BLaER1 treated with 17β-estradiol and CSF1 and Interleukin-3, amounts not matched to agents 10 nM and 100 nM (cell line): ENCODE measurements at regions not wholly inside any gene's neighbourhood (a gene's known extent, or its start where the extent isn't known, plus 50 kb on each side); places are given as distances from the start of the nearest gene placed in this dataset.
A peak's percentile ranks its signal among the peaks of the same experiment; 100 is the strongest.

Experiments
- H3K27ac ChIP-seq, 11 experiments: shearing (Covaris generic); formaldehyde crosslinking; 2 replicates each; pipeline ENCODE4 v1.8.1; 2022
- H3K27me3 ChIP-seq, 11 experiments: shearing (Covaris generic); formaldehyde crosslinking; 2 replicates each; pipeline ENCODE4 v1.8.1; 2022
- H3K36me3 ChIP-seq, 11 experiments: shearing (Covaris generic); formaldehyde crosslinking; 2 replicates each; pipeline ENCODE4 v1.8.1; 2022
- H3K4me1 ChIP-seq, 10 experiments: shearing (Covaris generic); formaldehyde crosslinking; 2 replicates each; pipeline ENCODE4 v1.8.1; 2022
- H3K4me2 ChIP-seq, 11 experiments: shearing (Covaris generic); formaldehyde crosslinking; 2 replicates each; pipeline ENCODE4 v1.8.1; 2022
- H3K4me3 ChIP-seq, 10 experiments: shearing (Covaris generic); formaldehyde crosslinking; 2 replicates each; pipeline ENCODE4 v1.8.1; 2022
- H3K9ac ChIP-seq, 11 experiments: shearing (Covaris generic); formaldehyde crosslinking; 2 replicates each; pipeline ENCODE4 v1.8.1; 2022
- H3K9me3 ChIP-seq, 11 experiments: shearing (Covaris generic); formaldehyde crosslinking; replicated peaks in 1 of 11; 2 replicates each; pipeline ENCODE4 v1.8.1; 2022
- H4K20me1 ChIP-seq, 11 experiments: shearing (Covaris generic); formaldehyde crosslinking; 2 replicates each; pipeline ENCODE4 v1.8.1; 2022
- Cebpa-rat ChIP-seq, 11 experiments: shearing (Covaris generic); IDR thresholded peaks; 2 replicates each; pipeline ENCODE4 v1.8.1; 2022

- Histone ChIP-seq H3K9ac (no peak overlapping the region), H3K4me3 (no peak overlapping the region), H3K27me3 (no peaks in the 10 kb centered on the region), H3K9me3 (no peaks in the 10 kb centered on the region; a peak in 1 of 22 replicates), H3K4me1 (peaks cover under 1 to 89% (median 19%) of the 10 kb centered on the region in 10 experiments; a peak in 14 of 20 replicates), H3K4me2 (peak overlapping the region in 2 of 11 experiments; percentile 10 to 15; a peak in 2 of 22 replicates), H3K27ac (no peak overlapping the region), H4K20me1 (no peaks in the 10 kb centered on the region), H3K36me3 (no peaks in the 10 kb centered on the region)
- TF ChIP-seq Cebpa-rat (IDR thresholded peaks at IDR 0.05), result no peak
These were observed 54.2 kb upstream of the TAB2 start for GRCh38 chr6:149263321-149263720.

GRCh38 chr6:149264629-149265028 is 52.9 kb upstream of the TAB2 start:
- Histone ChIP-seq H3K4me2 (peak overlapping the region in 3 of 11 experiments; percentile 5 to 47 (median 43); a peak in 4 of 22 replicates), H3K9me3 (peaks cover 0 to 9% (median 0%) of the 10 kb centered on the region in 11 experiments; a peak in 6 of 22 replicates), H3K27me3 (no peaks in the 10 kb centered on the region), H3K9ac (no peak overlapping the region), H3K4me3 (no peak overlapping the region), H4K20me1 (no peaks in the 10 kb centered on the region), H3K36me3 (no peaks in the 10 kb centered on the region), H3K27ac (no peak overlapping the region), H3K4me1 (peaks cover 0 to 80% (median 12%) of the 10 kb centered on the region in 10 experiments; a peak in 11 of 20 replicates)
- no peak for TF ChIP-seq Cebpa-rat (IDR thresholded peaks at IDR 0.05)

GRCh38 chr6:149265945-149266344 is 51.6 kb upstream of the TAB2 start:
- Histone ChIP-seq H3K27ac (peak overlapping the region in 4 of 11 experiments; percentile 4 to 37 (median 31); a peak in 3 of 22 replicates), H3K27me3 (no peaks in the 10 kb centered on the region), H3K9me3 (peaks cover 0 to 19% (median 0%) of the 10 kb centered on the region in 11 experiments; a peak in 7 of 22 replicates), H3K4me3 (no peak overlapping the region), H3K4me1 (peaks cover 0 to 80% (median 10%) of the 10 kb centered on the region in 10 experiments; a peak in 14 of 20 replicates), H3K9ac (no peak overlapping the region), H3K4me2 (peak overlapping the region in 5 of 11 experiments; percentile 24 to 75 (median 55); a peak in 9 of 22 replicates), H4K20me1 (no peaks in the 10 kb centered on the region), H3K36me3 (no peaks in the 10 kb centered on the region)
- TF ChIP-seq Cebpa-rat (IDR thresholded peaks at IDR 0.05), result no peak

GRCh38 chr6:149266659-149267058 is 50.9 kb upstream of the TAB2 start:
- Histone ChIP-seq H4K20me1 (no peaks in the 10 kb centered on the region), H3K27me3 (no peaks in the 10 kb centered on the region), H3K4me2 (peak overlapping the region in 6 of 11 experiments; percentile 10 to 75 (median 51); a peak in 10 of 22 replicates), H3K36me3 (no peaks in the 10 kb centered on the region), H3K9me3 (peaks cover 0 to 19% (median 3%) of the 10 kb centered on the region in 11 experiments; a peak in 11 of 22 replicates), H3K4me3 (no peak overlapping the region), H3K27ac (peak overlapping the region in 3 of 11 experiments; percentile 27 to 37 (median 35); a peak in 5 of 22 replicates), H3K9ac (no peak overlapping the region), H3K4me1 (peaks cover 3 to 80% (median 17%) of the 10 kb centered on the region in 10 experiments; a peak in 18 of 20 replicates)
- TF ChIP-seq Cebpa-rat (IDR thresholded peaks at IDR 0.05), result no peak

GRCh38 chr6:149267072-149267471 is 50.4 kb upstream of the TAB2 start:
- H3K4me2 ChIP-seq, result peak overlapping the region in 6 of 11 experiments; percentile 10 to 75 (median 51); a peak in 10 of 22 replicates
- H3K36me3 ChIP-seq, result no peaks in the 10 kb centered on the region
- TF ChIP-seq Cebpa-rat (IDR thresholded peaks at IDR 0.05), result no peak
- H3K9me3 ChIP-seq, result peaks cover 0 to 20% (median 6%) of the 10 kb centered on the region in 11 experiments; a peak in 19 of 22 replicates
- no peak overlapping the region for H3K9ac ChIP-seq
- H3K4me3 ChIP-seq, result no peak overlapping the region
- H3K27ac ChIP-seq, result peak overlapping the region in 2 of 11 experiments; percentile 27 to 37; a peak in 2 of 22 replicates
- peaks cover 7 to 80% (median 21%) of the 10 kb centered on the region in 10 experiments; a peak in 19 of 20 replicates for H3K4me1 ChIP-seq
- no peaks in the 10 kb centered on the region for H3K27me3 ChIP-seq
- no peaks in the 10 kb centered on the region for H4K20me1 ChIP-seq

- H3K4me3 ChIP-seq, result no peak overlapping the region
- H3K27ac ChIP-seq, result no peak overlapping the region
These were observed 49.9 kb upstream of the TAB2 start for GRCh38 chr6:149267513-149268043.

More at GRCh38 chr6:149267513-149268043, 49.9 kb upstream of the TAB2 start:
- Histone ChIP-seq H3K9ac (no peak overlapping the region), H3K9me3 (peaks cover 4 to 26% (median 11%) of the 10 kb centered on the region in 11 experiments; a peak in 21 of 22 replicates), H4K20me1 (no peaks in the 10 kb centered on the region), H3K36me3 (no peaks in the 10 kb centered on the region), H3K4me2 (peak overlapping the region in 3 of 11 experiments; percentile 47 to 75 (median 65); a peak in 5 of 22 replicates), H3K4me1 (peaks cover 12 to 80% (median 26%) of the 10 kb centered on the region in 10 experiments), H3K27me3 (no peaks in the 10 kb centered on the region)
- TF ChIP-seq Cebpa-rat (IDR thresholded peaks at IDR 0.05), result no peak
